ENCODE measurements at regions not wholly inside any gene's neighbourhood (a gene's known extent, or its start where the extent isn't known, plus 50 kb on each side); places are given as distances from the start of the nearest gene placed in this dataset.

DNA sequence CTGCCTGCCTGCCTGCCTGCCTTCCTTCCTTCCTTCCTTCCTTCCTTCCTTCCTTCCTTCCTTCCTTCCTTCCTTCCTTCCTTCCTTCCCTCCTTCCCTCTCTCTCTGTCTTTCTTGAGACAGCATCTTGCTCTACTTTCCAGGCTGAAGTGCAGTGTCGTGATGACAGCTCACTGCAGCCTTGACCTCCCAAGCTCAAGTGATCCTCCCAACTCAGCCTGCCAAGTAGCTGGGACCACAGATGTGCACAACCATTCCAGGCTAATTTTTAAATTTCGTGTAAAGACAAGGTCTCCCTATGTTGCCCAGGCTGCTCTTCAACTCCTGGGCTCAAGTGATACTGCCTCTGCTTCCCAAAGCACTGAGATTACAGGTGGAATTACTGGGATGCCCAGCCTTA is 328.2 kb upstream of the SORL1-AS1 start:
- DNase-seq (ENCODE audit: low read depth) = no peak
- TF ChIP-seq, protein P1, sequence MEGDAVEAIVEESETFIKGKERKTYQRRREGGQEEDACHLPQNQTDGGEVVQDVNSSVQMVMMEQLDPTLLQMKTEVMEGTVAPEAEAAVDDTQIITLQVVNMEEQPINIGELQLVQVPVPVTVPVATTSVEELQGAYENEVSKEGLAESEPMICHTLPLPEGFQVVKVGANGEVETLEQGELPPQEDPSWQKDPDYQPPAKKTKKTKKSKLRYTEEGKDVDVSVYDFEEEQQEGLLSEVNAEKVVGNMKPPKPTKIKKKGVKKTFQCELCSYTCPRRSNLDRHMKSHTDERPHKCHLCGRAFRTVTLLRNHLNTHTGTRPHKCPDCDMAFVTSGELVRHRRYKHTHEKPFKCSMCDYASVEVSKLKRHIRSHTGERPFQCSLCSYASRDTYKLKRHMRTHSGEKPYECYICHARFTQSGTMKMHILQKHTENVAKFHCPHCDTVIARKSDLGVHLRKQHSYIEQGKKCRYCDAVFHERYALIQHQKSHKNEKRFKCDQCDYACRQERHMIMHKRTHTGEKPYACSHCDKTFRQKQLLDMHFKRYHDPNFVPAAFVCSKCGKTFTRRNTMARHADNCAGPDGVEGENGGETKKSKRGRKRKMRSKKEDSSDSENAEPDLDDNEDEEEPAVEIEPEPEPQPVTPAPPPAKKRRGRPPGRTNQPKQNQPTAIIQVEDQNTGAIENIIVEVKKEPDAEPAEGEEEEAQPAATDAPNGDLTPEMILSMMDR (conservative IDR thresholded peaks at IDR 0.05; ENCODE audit: low read depth, low read length) = no peak
- H3K4me3 ChIP-seq (ENCODE audit: low read depth, low read length) = no peak overlapping the region

DNA sequence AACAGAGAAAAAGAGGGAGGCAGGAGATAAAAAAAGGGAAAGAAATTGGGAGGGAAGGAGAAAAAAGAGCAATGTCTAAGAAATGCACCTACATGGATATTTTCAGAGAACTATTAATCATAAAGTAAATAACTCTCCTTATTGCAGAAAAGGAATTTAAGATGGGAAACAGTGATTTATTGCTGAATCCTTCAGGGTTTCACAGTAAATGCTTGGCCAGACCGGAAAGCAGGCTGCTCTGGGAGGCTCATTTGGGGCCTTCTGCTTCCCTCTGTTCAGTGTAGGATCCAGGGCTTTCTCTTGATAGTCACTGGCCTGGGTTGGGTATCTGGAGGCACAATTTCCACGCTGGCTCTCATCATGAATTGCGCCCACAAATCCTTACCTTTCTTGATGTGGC is 324.3 kb upstream of the SORL1-AS1 start:
- no peak overlapping the region for H3K4me3 ChIP-seq (ENCODE audit: low read depth, low read length)
- no peak for DNase-seq (ENCODE audit: low read depth)
- TF ChIP-seq, protein P1 (conservative IDR thresholded peaks at IDR 0.05; ENCODE audit: low read depth, low read length) = no peak

DNA sequence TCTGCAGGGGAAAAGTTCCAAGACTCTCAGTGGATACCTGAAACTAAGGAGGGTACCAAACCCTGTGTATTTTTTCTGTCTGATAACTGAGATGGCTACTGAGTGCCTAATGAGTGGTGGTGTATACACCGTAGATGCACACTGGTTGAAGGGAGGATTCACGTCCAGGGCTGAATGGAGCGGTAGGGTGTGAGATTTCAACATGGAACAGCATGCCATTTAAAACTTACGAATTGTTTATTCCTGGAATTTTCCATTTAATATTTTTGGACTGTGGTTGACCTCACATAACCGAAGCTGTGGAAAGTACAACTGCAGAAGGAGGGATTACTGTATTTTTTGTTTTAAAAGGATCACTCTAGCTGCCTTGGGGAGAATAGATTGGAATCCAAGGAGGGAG is 322.5 kb upstream of the SORL1-AS1 start:
- no peak overlapping the region for H3K4me3 ChIP-seq (ENCODE audit: low read depth, low read length)
- DNase-seq (ENCODE audit: low read depth) = no peak
- TF ChIP-seq, protein P1 (conservative IDR thresholded peaks at IDR 0.05; ENCODE audit: low read depth, low read length) = no peak

DNA sequence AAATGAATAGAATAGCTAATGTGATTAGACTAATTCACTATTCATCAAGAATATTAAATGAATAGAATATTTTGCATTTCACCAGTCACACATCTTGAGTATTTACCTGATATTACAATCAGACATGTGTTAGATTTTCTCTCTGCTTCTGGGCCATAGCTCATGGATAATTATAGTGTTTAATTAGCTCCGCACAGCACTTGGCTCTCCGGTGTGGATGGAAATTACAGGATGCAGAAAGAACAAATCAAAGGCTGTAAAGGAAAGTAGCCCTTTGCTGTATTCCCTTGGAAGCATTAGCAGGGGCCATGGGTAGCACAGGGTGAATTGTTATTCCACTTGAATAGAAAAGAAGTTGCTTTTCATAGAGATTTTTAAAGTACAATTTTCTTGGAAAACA is 320.3 kb upstream of the SORL1-AS1 start:
- no peak for DNase-seq (ENCODE audit: low read depth)
- H3K4me3 ChIP-seq (ENCODE audit: low read depth, low read length) = no peak overlapping the region
- TF ChIP-seq, protein P1 (conservative IDR thresholded peaks at IDR 0.05; ENCODE audit: low read depth, low read length) = no peak

DNA sequence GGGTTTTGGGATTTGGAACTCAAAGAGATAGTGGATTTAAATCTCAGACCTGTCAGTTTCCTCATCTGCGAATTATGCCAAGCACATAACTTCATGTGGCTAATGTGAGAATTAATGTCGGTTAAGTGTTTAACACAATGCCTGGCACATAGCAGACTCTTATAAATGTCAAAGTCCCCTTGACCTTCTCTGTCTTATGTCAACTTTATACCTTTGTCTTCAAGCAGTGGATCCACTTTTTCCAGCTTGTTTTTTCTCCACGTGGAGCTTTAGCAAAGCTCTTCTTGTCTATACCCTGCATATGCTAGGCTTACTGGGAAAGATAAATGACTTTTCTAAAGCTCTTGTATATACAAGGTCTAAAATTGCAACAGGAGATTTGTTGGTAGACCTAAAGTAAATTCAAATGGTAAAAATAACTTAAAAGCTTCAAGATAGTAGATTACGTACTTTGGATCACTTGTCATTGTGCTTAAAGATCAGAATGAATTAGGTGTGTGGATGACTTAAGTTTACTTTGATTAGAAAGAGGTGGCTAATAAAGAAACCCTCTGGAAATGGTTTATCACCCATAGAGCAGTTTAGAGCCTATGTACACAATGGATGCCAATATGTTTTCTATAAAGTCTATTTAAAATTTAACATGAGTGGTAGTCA is 318.3 kb upstream of the SORL1-AS1 start:
- TF ChIP-seq, protein P1 (conservative IDR thresholded peaks at IDR 0.05; ENCODE audit: low read depth, low read length) = no peak
- no peak for DNase-seq (ENCODE audit: low read depth)
- H3K4me3 ChIP-seq (ENCODE audit: low read depth, low read length) = no peak overlapping the region

DNA sequence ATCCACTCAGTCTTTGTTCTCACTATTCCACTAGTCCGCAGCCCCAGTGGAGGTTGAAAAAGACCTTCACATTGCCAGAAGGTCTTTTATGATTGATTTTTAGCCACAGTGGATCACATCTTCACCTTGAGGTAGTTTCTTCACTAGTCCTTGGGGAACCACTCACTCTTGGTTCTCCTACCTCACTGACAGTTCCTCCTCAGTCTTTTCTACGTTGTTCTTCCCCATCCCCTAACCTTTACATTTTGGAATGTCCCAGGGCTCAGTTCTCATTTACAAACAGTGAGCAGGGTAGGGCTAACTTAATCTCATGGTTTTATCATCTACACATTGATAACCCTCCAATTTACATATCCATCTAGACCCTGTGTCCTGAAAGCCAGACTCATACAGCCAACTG is 316.4 kb upstream of the SORL1-AS1 start:
- TF ChIP-seq, protein P1 (conservative IDR thresholded peaks at IDR 0.05; ENCODE audit: low read depth, low read length) = no peak
- no peak for DNase-seq (ENCODE audit: low read depth)
- H3K4me3 ChIP-seq (ENCODE audit: low read depth, low read length) = no peak overlapping the region

DNA sequence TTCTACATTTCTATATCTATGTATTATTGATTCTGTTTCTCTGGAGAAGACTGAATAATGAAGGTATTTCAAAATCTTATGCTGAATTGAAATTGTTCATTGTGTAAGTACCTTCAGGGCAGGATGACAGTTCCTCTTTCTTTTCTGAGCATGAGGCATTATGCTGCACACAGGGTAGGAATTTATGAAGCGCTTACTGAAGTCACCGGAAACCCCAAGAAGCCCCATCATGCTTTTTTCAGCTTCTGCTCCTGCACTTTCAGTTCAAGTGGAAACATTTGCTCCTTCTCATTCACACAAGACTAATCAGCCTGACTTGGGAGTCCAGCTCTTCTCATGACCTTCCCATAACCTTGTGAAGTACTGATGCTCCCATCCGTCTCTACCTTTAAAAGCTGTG is 314.7 kb upstream of the SORL1-AS1 start:
- no peak for DNase-seq (ENCODE audit: low read depth)
- H3K4me3 ChIP-seq (ENCODE audit: low read depth, low read length) = no peak overlapping the region
- TF ChIP-seq, protein P1 (conservative IDR thresholded peaks at IDR 0.05; ENCODE audit: low read depth, low read length) = no peak
